HFFc6 (cell line): ENCODE measurements at regions not wholly inside any gene's neighbourhood (a gene's known extent, or its start where the extent isn't known, plus 50 kb on each side); places are given as distances from the start of the nearest gene placed in this dataset.

ENCODE experiments used
- DNase-seq: peaks from one replicate; pipeline ENCODE4 v3.0.0-alpha.2; 2018
- H3K27ac Mint-ChIP-seq: 2 replicates; pipeline ENCODE4 v1.8.0; 2020; ENCODE audit warnings: mild to moderate bottlenecking, mixed read lengths
- H3K27me3 Mint-ChIP-seq: 2 replicates; pipeline ENCODE4 v1.8.0; 2021; ENCODE audit warnings: mild to moderate bottlenecking, moderate library complexity, mixed read lengths; ENCODE audit not compliant: insufficient read depth
- H3K36me3 Mint-ChIP-seq: 2 replicates; pipeline ENCODE4 v1.8.0; 2021; ENCODE audit warnings: low read depth, mixed read lengths
- H3K4me1 Mint-ChIP-seq: 2 replicates; pipeline ENCODE4 v1.8.0; 2020; ENCODE audit warnings: low read depth, mixed read lengths
- H3K4me3 Mint-ChIP-seq: 2 replicates; pipeline ENCODE4 v1.8.0; 2020; ENCODE audit warnings: mild to moderate bottlenecking, moderate library complexity, mixed read lengths
- H3K9me3 Mint-ChIP-seq: 2 replicates; pipeline ENCODE4 v1.8.0; 2020; ENCODE audit warnings: mild to moderate bottlenecking, mixed read lengths
- TF ChIP-seq, protein P1 (sequence below): fragments of 200-600 bp; sonication (generic); IDR thresholded peaks from 2 replicates; pipeline ENCODE4 v1.5.0; 2021; ENCODE audit warnings: antibody characterized with exemption, mild to moderate bottlenecking

DNA sequence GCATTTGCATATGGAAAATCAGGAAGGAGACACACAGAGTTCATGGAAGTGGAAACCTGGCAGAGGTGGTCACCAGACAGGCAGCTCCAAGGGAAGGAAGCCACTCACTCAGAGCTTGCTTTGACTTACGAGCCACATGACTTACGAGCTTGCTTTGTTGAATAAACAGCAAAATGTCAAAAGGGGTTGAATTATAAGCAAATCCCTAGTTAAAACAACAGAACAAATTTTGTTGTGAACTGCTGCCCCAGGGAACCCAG is 164.3 kb downstream of the SYK start:
- Mint-ChIP-seq H3K9me3 (no peaks in the 10 kb centered on the region), H3K27me3 (peaks cover 12% of the 10 kb centered on the region), H3K36me3 (peaks cover 4% of the 10 kb centered on the region; the same call in 1 of the 2 replicates), H3K27ac (no peak overlapping the region), H3K4me1 (peaks cover 38% of the 10 kb centered on the region), H3K4me3 (no peak overlapping the region)
- DNase-seq: no peak
- TF ChIP-seq, protein P1, sequence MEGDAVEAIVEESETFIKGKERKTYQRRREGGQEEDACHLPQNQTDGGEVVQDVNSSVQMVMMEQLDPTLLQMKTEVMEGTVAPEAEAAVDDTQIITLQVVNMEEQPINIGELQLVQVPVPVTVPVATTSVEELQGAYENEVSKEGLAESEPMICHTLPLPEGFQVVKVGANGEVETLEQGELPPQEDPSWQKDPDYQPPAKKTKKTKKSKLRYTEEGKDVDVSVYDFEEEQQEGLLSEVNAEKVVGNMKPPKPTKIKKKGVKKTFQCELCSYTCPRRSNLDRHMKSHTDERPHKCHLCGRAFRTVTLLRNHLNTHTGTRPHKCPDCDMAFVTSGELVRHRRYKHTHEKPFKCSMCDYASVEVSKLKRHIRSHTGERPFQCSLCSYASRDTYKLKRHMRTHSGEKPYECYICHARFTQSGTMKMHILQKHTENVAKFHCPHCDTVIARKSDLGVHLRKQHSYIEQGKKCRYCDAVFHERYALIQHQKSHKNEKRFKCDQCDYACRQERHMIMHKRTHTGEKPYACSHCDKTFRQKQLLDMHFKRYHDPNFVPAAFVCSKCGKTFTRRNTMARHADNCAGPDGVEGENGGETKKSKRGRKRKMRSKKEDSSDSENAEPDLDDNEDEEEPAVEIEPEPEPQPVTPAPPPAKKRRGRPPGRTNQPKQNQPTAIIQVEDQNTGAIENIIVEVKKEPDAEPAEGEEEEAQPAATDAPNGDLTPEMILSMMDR: no peak

DNA sequence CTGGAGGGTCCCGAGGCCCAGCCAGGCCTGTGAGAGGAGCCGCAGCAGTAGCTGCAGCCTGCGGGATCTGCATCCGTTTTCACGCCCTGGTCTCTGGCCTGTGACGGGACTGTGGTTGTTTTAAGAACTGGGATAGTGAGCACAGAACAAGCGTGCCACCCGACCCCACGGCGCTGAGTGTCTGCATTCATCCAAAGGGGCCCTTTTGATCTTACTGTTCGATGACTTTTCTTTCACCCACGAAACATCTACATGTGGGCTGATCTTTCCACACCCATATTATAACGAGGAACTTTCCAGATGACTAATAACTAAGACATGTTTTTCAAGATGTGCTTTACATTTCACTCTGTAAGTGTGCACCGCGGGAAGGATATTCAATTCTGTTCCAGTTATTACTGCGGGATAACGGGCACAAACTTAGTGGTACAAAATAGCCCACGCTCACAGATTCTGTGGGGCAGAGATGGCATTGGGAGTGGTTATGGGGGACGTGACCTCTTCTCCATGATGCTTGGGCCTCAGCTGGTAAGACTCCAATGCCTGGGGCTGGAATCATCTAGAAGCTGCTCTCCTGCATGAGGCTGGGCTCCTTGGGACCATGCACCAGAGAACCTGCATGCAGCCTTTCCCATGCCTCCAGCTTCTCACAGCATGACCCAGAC is 165.0 kb downstream of the SYK start:
- Mint-ChIP-seq H3K27ac (no peak overlapping the region; the same call in 1 of the 2 replicates), H3K4me1 (peaks cover 32% of the 10 kb centered on the region), H3K4me3 (peak overlapping the region; percentile 2; the same call in 1 of the 2 replicates), H3K36me3 (peaks cover 4% of the 10 kb centered on the region; the same call in 1 of the 2 replicates), H3K27me3 (peaks cover 11% of the 10 kb centered on the region), H3K9me3 (no peaks in the 10 kb centered on the region)
- DNase-seq: peak; percentile 20
- TF ChIP-seq, protein P1: no peak

DNA sequence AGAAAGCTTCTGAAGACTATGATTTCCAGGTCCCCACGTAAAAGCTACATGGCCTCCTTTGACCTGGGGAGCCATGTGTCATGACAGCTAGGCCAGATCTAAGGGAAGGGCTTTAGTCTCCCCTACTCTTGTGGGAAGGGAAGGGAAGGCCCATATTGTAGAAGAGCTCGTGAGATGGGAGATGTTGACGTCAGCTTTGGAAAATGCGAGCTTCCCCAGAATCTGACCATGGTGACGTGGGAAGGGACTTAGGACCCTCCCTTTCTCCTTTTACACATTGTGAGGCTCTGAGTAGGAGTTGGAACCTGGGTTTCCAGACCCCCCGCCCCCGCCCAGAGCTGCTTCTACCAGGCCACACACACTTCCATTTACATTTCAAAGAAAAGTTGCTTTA is 165.5 kb downstream of the SYK start:
- peaks cover 6% of the 10 kb centered on the region for H3K27me3 Mint-ChIP-seq
- no peak overlapping the region for H3K4me3 Mint-ChIP-seq
- H3K9me3 Mint-ChIP-seq: no peaks in the 10 kb centered on the region
- peaks cover 4% of the 10 kb centered on the region; the same call in 1 of the 2 replicates for H3K36me3 Mint-ChIP-seq
- peaks cover 33% of the 10 kb centered on the region for H3K4me1 Mint-ChIP-seq
- DNase-seq: no peak
- TF ChIP-seq, protein P1: no peak
- H3K27ac Mint-ChIP-seq: no peak overlapping the region

DNA sequence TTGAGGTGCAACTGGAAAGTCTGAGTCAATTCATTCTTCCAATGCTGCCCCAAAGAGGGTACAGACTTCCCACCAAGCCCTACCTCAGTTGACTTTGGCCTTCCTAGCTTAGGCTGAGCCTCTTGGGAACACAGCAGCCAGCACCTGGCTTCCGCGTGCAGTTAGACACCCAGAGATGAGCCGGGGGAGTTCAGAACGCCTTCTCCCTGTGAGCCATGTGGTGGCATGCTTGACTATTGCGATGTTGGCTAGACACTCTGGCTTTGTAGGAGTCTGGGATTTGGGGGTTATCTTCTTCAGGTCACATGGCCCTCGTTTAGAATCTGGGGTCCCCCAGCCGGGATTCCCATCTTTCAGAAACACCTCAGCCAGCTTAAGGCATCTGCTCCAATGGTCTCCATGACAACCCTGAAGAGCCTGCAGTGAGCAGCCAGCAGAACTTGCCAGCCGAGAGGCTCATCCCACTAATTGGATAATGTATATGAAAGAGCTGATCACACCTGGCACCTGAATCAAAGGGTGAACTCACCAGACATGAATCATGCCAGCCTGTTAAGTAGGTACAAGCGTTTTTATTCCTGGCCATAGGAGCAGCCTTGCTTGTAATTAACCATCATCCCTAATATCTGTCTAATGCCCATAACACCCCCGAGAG is 167.5 kb downstream of the SYK start:
- Mint-ChIP-seq H3K36me3 (no peaks in the 10 kb centered on the region), H3K27ac (no peak overlapping the region), H3K4me1 (peaks cover 39% of the 10 kb centered on the region), H3K27me3 (peaks cover 1% of the 10 kb centered on the region), H3K4me3 (no peak overlapping the region), H3K9me3 (no peaks in the 10 kb centered on the region)
- no peak for DNase-seq
- TF ChIP-seq, protein P1: no peak

DNA sequence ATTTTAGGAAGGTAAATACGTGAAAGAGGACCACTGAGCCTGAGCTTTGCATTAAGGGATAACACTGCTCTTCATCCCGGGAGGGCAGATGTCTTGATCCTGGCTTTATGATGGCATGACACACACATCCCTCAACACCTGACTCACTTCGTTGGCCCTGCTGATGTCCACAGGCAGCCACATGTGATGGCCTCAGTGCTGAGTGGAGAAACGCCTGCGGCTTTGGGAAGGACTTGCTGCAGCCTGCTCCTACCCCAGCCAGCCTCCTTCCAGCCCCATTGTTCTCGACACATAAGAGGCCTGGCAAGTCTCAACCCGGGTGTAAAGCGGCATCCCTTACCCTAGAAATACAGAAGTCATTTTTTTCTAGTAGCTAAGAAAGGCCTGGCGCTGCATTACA is 169.0 kb downstream of the SYK start:
- DNase-seq: no peak
- Mint-ChIP-seq H3K4me1 (peaks cover 38% of the 10 kb centered on the region), H3K27ac (no peak overlapping the region), H3K36me3 (no peaks in the 10 kb centered on the region), H3K27me3 (peaks cover 4% of the 10 kb centered on the region), H3K4me3 (no peak overlapping the region), H3K9me3 (no peaks in the 10 kb centered on the region)
- TF ChIP-seq, protein P1: no peak
